ENCODE measurements at regions not wholly inside any gene's neighbourhood (a gene's known extent, or its start where the extent isn't known, plus 50 kb on each side); places are given as distances from the start of the nearest gene placed in this dataset.

DNA sequence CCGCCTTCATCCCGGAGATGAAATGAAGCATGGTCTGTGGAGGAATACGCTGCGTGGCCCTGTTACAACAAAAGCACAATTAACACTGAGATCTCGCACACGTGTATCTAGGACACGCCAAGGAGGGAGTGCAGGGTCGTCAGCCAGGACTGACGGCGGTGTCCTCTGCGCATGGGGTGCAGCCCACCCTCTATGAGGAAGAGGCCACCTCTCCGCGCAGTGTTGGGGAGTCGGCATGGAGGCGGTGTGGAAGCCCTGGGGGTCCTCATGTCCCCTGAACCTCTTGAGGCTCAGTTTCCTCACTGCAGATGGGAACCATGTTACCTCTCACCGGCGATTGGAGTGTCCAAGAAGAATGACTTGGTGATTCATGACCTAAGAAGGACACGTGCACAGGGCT lies 86.0 kb upstream of the ZNF236 start:
- no peak overlapping the region for H3K4me3 Mint-ChIP-seq (ENCODE audit: unreplicated experiment)
- TF ChIP-seq, protein P1, sequence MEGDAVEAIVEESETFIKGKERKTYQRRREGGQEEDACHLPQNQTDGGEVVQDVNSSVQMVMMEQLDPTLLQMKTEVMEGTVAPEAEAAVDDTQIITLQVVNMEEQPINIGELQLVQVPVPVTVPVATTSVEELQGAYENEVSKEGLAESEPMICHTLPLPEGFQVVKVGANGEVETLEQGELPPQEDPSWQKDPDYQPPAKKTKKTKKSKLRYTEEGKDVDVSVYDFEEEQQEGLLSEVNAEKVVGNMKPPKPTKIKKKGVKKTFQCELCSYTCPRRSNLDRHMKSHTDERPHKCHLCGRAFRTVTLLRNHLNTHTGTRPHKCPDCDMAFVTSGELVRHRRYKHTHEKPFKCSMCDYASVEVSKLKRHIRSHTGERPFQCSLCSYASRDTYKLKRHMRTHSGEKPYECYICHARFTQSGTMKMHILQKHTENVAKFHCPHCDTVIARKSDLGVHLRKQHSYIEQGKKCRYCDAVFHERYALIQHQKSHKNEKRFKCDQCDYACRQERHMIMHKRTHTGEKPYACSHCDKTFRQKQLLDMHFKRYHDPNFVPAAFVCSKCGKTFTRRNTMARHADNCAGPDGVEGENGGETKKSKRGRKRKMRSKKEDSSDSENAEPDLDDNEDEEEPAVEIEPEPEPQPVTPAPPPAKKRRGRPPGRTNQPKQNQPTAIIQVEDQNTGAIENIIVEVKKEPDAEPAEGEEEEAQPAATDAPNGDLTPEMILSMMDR (IDR thresholded peaks at IDR 0.05): no peak
- peaks cover 15% of the 10 kb centered on the region for H3K4me1 Mint-ChIP-seq (ENCODE audit: low read depth)
- no peaks in the 10 kb centered on the region for H3K36me3 Mint-ChIP-seq (ENCODE audit: low read depth)
- peaks cover 2% of the 10 kb centered on the region for H3K9me3 Mint-ChIP-seq (ENCODE audit: low read depth)
- no peaks in the 10 kb centered on the region for H3K27me3 Mint-ChIP-seq (ENCODE audit: low read depth)
- DNase-seq (ENCODE audit: low spot score): no peak
- H3K27ac Mint-ChIP-seq (ENCODE audit: unreplicated experiment): no peak overlapping the region

DNA sequence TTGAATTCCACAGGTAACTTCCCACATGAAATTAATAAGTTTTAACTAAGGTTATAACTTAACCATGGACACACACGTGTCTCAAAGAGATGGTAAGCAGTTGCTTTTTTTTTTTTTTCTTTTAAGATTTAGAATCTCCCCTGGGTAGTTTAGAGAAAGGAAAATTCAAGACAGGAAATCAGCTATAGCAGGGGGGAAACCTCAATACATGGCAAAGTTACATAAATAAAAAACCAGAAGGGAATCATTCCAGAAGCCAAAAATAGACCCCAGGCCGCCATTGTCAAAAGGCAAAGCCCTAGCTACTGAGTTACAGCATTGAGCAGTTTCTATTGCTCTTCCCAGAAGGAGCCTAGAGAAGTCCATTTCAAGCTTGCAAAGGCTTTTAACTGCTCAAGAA lies 91.5 kb upstream of the ZNF236 start:
- TF ChIP-seq, protein P1 (IDR thresholded peaks at IDR 0.05): no peak

DNA sequence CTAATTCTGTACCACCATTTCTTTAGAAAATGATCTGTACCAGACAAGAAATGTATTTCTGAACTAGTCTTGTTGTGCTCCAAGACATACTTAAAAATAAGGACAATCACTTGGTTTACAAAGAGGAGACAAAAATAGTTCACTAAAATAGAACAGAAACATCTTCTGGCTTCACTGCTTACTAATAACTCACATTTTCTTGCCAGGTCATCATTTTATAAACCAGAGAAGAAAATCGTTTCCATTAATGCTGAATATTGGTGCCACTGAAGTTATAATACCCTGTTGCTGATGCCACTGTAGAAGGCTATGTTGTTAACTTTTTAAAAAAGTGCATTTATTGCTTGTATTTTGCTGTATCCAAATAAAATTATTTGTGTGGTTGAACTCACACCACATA lies 94.8 kb upstream of the ZNF236 start:
- no peak for DNase-seq (ENCODE audit: low spot score)
- TF ChIP-seq, protein P1 (IDR thresholded peaks at IDR 0.05): no peak
- peaks cover 3% of the 10 kb centered on the region for H3K36me3 Mint-ChIP-seq (ENCODE audit: low read depth)

More for the DNA sequence above, 91.5 kb upstream of the ZNF236 start:
- Mint-ChIP-seq H3K4me3 (ENCODE audit: unreplicated experiment) (no peak overlapping the region), H3K27ac (ENCODE audit: unreplicated experiment) (no peak overlapping the region), H3K4me1 (ENCODE audit: low read depth) (peaks cover 9% of the 10 kb centered on the region), H3K9me3 (ENCODE audit: low read depth) (peaks cover 15% of the 10 kb centered on the region), H3K27me3 (ENCODE audit: low read depth) (no peaks in the 10 kb centered on the region), H3K36me3 (ENCODE audit: low read depth) (peaks cover 3% of the 10 kb centered on the region)
- no peak for DNase-seq (ENCODE audit: low spot score)

DNA sequence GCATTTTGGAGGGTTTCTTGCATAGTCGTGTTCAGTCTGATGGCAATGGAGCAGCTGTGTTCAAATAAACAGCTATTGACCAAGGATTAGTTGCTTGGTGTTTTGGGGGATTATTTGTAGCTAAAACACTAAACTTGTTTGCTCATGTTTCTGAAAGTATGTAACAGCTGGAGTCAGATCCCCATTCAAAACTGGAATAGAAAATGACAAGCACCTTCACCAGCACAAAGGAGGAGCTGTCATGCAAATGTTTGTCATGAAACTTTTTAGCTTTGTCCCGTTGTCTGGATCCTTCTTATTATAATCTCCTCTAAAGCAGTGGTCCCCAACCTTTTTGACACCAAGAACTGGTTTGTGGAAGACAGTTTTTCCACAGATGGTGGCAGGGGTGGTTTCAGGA lies 96.9 kb upstream of the ZNF236 start:
- Mint-ChIP-seq H3K4me1 (ENCODE audit: low read depth) (no peaks in the 10 kb centered on the region), H3K4me3 (ENCODE audit: unreplicated experiment) (no peak overlapping the region), H3K27me3 (ENCODE audit: low read depth) (no peaks in the 10 kb centered on the region), H3K9me3 (ENCODE audit: low read depth) (peaks cover 15% of the 10 kb centered on the region), H3K36me3 (ENCODE audit: low read depth) (peaks cover 3% of the 10 kb centered on the region), H3K27ac (ENCODE audit: unreplicated experiment) (no peak overlapping the region)
- DNase-seq (ENCODE audit: low spot score): no peak
- TF ChIP-seq, protein P1 (IDR thresholded peaks at IDR 0.05): no peak

More for the DNA sequence above, 94.8 kb upstream of the ZNF236 start:
- Mint-ChIP-seq H3K9me3 (ENCODE audit: low read depth) (peaks cover 15% of the 10 kb centered on the region), H3K4me3 (ENCODE audit: unreplicated experiment) (no peak overlapping the region), H3K27ac (ENCODE audit: unreplicated experiment) (no peak overlapping the region), H3K27me3 (ENCODE audit: low read depth) (no peaks in the 10 kb centered on the region), H3K4me1 (ENCODE audit: low read depth) (peaks cover 9% of the 10 kb centered on the region)

DNA sequence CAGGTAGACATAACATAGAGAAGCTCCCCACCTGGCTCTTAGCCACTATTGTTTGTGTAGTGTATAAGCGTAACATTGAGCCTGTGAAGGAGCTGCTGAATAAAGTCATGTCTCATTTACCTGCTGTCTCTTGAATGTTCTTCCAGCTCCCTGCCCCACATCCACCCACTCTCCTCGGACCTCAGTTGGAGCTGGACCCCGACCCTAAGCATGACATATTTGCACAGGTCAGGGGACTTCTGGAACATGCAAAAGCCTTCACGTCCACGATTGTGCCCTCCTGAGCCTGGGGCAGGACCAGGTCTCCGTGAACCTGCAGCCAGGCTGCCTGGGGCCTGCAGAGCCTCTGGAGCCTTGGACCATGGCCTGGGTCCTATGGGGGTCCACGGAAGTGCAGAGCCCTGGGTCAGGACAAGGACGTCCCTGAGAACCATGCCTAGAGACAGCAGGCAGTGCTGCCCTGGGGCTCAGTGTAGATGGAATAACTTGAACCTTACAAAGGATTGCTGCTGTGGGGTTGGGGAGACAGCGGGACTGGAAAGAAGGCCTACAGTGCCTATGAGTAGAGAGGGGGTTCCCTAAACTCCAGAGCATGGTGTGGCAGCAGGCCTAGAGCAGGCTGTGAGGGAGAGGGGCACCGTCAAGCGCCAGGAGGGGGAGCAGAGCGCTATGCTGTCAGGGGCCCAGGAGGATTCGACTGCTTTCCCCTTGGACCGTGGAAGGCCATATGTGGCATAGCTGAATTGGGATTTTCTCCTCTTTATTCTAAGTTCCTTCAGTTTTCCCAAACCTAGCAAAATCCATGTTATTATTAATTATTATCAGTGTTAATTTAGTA lies 99.9 kb upstream of the ZNF236 start:
- DNase-seq (ENCODE audit: low spot score): no peak
- no peak overlapping the region for H3K27ac Mint-ChIP-seq (ENCODE audit: unreplicated experiment)
- H3K9me3 Mint-ChIP-seq (ENCODE audit: low read depth): no peaks in the 10 kb centered on the region
- no peaks in the 10 kb centered on the region for H3K4me1 Mint-ChIP-seq (ENCODE audit: low read depth)
- no peaks in the 10 kb centered on the region for H3K27me3 Mint-ChIP-seq (ENCODE audit: low read depth)
- TF ChIP-seq, protein P1 (IDR thresholded peaks at IDR 0.05): no peak
- H3K4me3 Mint-ChIP-seq (ENCODE audit: unreplicated experiment): no peak overlapping the region
- H3K36me3 Mint-ChIP-seq (ENCODE audit: low read depth): no peaks in the 10 kb centered on the region
